A549 (cell line): ENCODE measurements at regions not wholly inside any gene's neighbourhood (a gene's known extent, or its start where the extent isn't known, plus 50 kb on each side); places are given as distances from the start of the nearest gene placed in this dataset.
A peak's percentile ranks its signal among the peaks of the same experiment; 100 is the strongest.

Source experiments
- ATAC-seq, 2 experiments: fragments of 200-7000 bp in 1 of 2; fragments of >200 bp in 1 of 2; cut with Nextera tagmentation in 1 of 2; cut with Tn5 transposase in 1 of 2; 3 replicates each; pipeline versions ENCODE4 v1.8.0 to v1.9.1; 2018 to 2020; ENCODE audit warnings: mild to moderate bottlenecking in 1 of 2, moderate library complexity in 1 of 2
- CTCF ChIA-PET: fragments of 300-600 bp; sonication (Branson Sonifier 250); formaldehyde crosslinking; extraction: SDS; loops from one replicate; lab custom pipeline; 2021; ENCODE audit warnings: antibody characterized with exemption, inconsistent platforms; lab: Yijun Ruan, JAX
- POLR2A ChIA-PET: fragments of 350-600 bp; formaldehyde crosslinking; extraction: SDS; loops from one replicate; lab custom pipeline; 2021; ENCODE audit warnings: antibody characterized with exemption, inconsistent platforms; lab: Yijun Ruan, JAX
- DNase-seq, 2 experiments: peaks; one replicate each; pipeline versions ENCODE4 v3.0.0 to v3.0.0-alpha.2; 2011 to 2016; ENCODE audit warnings: low read depth in 1 of 2, low spot score in 1 of 2
- FAIRE-seq: peaks from 2 replicates; lab custom pipeline; 2011; peaks lifted over from hg19 to GRCh38; lab: Jason Lieb, UNC
- H3K27ac ChIP-seq, 2 experiments: fragments of >200 bp; sonication (Bioruptor Twin); formaldehyde crosslinking; 3 replicates each; pipeline ENCODE4 v1.5.1; 2016 to 2017
- H3K4me1 ChIP-seq: fragments of >200 bp; sonication (Bioruptor Twin); formaldehyde crosslinking; 3 replicates; pipeline ENCODE4 v1.6.1; 2016
- H3K4me2 ChIP-seq: fragments of >200 bp; sonication (Bioruptor Twin); formaldehyde crosslinking; 3 replicates; pipeline ENCODE4 v1.6.1; 2016
- H3K4me3 ChIP-seq: fragments of >200 bp; sonication (Bioruptor Twin); formaldehyde crosslinking; 3 replicates; pipeline ENCODE4 v1.5.1; 2016
- H3K9me3 ChIP-seq: fragments of >200 bp; sonication (Bioruptor Twin); formaldehyde crosslinking; 3 replicates; pipeline ENCODE4 v1.6.1; 2016
- BHLHE40 ChIP-seq: IDR thresholded peaks from 2 replicates; pipeline ENCODE4 v1.6.1; 2012; ENCODE audit warnings: low read depth, low read length, inconsistent platforms
- CBX8 ChIP-seq: fragments of 200-600 bp; sonication (generic); IDR thresholded peaks from 2 replicates; pipeline ENCODE4 v1.6.1; 2016
- CEBPB ChIP-seq, 2 experiments: fragments of >200 bp in 1 of 2; sonication (Bioruptor Twin) in 1 of 2; formaldehyde crosslinking in 1 of 2; IDR thresholded peaks; 2 replicates each; pipeline ENCODE4 v1.6.1; 2012 to 2016
- CHD2 ChIP-seq: fragments of 150-350 bp; IDR thresholded peaks from 2 replicates; pipeline ENCODE4 v1.6.1; 2014; ENCODE audit warnings: low read length; ENCODE audit not compliant: partially characterized antibody
- EHF ChIP-seq: fragments of 250-450 bp; sonication (Bioruptor Pico); IDR thresholded peaks from 2 replicates; pipeline ENCODE4 v1.5.0; 2020; ENCODE audit warnings: mild to moderate bottlenecking
- EHMT2 ChIP-seq: fragments of 200-600 bp; sonication (generic); IDR thresholded peaks from 2 replicates; pipeline ENCODE4 v1.6.1; 2016; ENCODE audit warnings: antibody characterized with exemption, low read depth, mild to moderate bottlenecking, moderate library complexity
- FOSL2 ChIP-seq, 2 experiments: fragments of 450-650 bp in 1 of 2; fragments of >200 bp in 1 of 2; sonication (Bioruptor Twin) in 1 of 2; formaldehyde crosslinking; IDR thresholded peaks; 2 replicates each; pipeline versions ENCODE4 v1.5.0 to v1.6.1; 2016 to 2020; ENCODE audit warnings: mild to moderate bottlenecking in 1 of 2, moderate library complexity in 1 of 2
- HDAC2 ChIP-seq: fragments of 200-600 bp; sonication (generic); IDR thresholded peaks from 2 replicates; pipeline ENCODE4 v1.6.1; 2016
- HOXA7 ChIP-seq: fragments of 250-450 bp; sonication (Bioruptor Pico); IDR thresholded peaks from 2 replicates; pipeline ENCODE4 v1.5.0; 2020; ENCODE audit warnings: mild to moderate bottlenecking, moderate library complexity
- HOXB5 ChIP-seq: fragments of 250-450 bp; sonication (Bioruptor Pico); IDR thresholded peaks from 2 replicates; pipeline ENCODE4 v1.5.0; 2020; ENCODE audit warnings: mild to moderate bottlenecking, moderate library complexity
- JUN ChIP-seq, 2 experiments: fragments of >200 bp; sonication (Bioruptor Twin); formaldehyde crosslinking; IDR thresholded peaks; 2 replicates in 1 of 2; 3 replicates in 1 of 2; pipeline ENCODE4 v1.6.1; 2016 to 2017
- JUNB ChIP-seq: fragments of >200 bp; sonication (Bioruptor Twin); formaldehyde crosslinking; IDR thresholded peaks from 2 replicates; pipeline ENCODE4 v1.6.1; 2016
- MAFK ChIP-seq: fragments of 450-650 bp; IDR thresholded peaks from 2 replicates; pipeline ENCODE4 v1.6.1; 2014; ENCODE audit not compliant: partially characterized antibody
- NFE2L2 ChIP-seq: fragments of 150-350 bp; conservative IDR thresholded peaks from 2 replicates; pipeline ENCODE4 v1.6.1; 2014; ENCODE audit warnings: low read length
- NPAS2 ChIP-seq: fragments of 250-450 bp; sonication (Bioruptor Pico); IDR thresholded peaks from 2 replicates; pipeline ENCODE4 v1.8.0; 2022; ENCODE audit warnings: mild to moderate bottlenecking, moderate library complexity, borderline replicate concordance
- NR3C1 ChIP-seq: fragments of >200 bp; sonication (Bioruptor Twin); formaldehyde crosslinking; IDR thresholded peaks from 3 replicates; pipeline ENCODE4 v1.6.1; 2017
- POLR2AphosphoS2 ChIP-seq: conservative IDR thresholded peaks from 2 replicates; pipeline ENCODE4 v1.6.1; 2012; ENCODE audit warnings: low read length, improper control_type of control experiment, inconsistent platforms
- RAD21 ChIP-seq, 2 experiments: fragments of >200 bp in 1 of 2; sonication (Bioruptor Twin) in 1 of 2; formaldehyde crosslinking in 1 of 2; IDR thresholded peaks in 1 of 2; conservative IDR thresholded peaks in 1 of 2; 2 replicates in 1 of 2; 3 replicates in 1 of 2; pipeline ENCODE4 v1.6.1; 2012 to 2018; ENCODE audit warnings: inconsistent platforms in 1 of 2
- RNF2 ChIP-seq: fragments of 200-600 bp; sonication (generic); IDR thresholded peaks from 2 replicates; pipeline ENCODE4 v1.6.1; 2016; ENCODE audit warnings: low read depth, mild to moderate bottlenecking, antibody characterized with exemption, moderate library complexity, borderline replicate concordance
- SREBF2 ChIP-seq: fragments of 450-650 bp; IDR thresholded peaks from 2 replicates; pipeline ENCODE4 v1.6.1; 2014; ENCODE audit warnings: mild to moderate bottlenecking, moderate library complexity
- TP53 ChIP-seq: fragments of 250-450 bp; sonication (Bioruptor Pico); IDR thresholded peaks from 2 replicates; pipeline ENCODE4 v1.5.0; 2021; ENCODE audit warnings: mild to moderate bottlenecking, moderate library complexity
- ZC3H11A ChIP-seq: fragments of 450-650 bp; IDR thresholded peaks from 2 replicates; pipeline ENCODE4 v1.6.1; 2014; ENCODE audit warnings: antibody characterized with exemption, mild to moderate bottlenecking
- ZFP36 ChIP-seq: fragments of 450-650 bp; IDR thresholded peaks from 2 replicates; pipeline ENCODE4 v1.6.1; 2014; ENCODE audit warnings: borderline replicate concordance; ENCODE audit not compliant: partially characterized antibody
- ZNF302 ChIP-seq: fragments of 250-450 bp; sonication (Bioruptor Pico); IDR thresholded peaks from 2 replicates; pipeline ENCODE4 v1.9.0; 2021; ENCODE audit warnings: inconsistent platforms, mild to moderate bottlenecking, moderate library complexity
- ZSCAN20 ChIP-seq: fragments of 250-450 bp; sonication (Bioruptor Pico); IDR thresholded peaks from 2 replicates; pipeline ENCODE4 v1.8.0; 2022; ENCODE audit warnings: mild to moderate bottlenecking, moderate library complexity
- WGBS: methylation state at CpG from one replicate; pipeline ENCODE4 v1.1.6; 2017; ENCODE audit errors: missing lambda C conversion rate; 5-methylcytosine and 5-hydroxymethylcytosine counted together
- TF ChIP-seq, protein P1 (sequence below): IDR thresholded peaks from 2 replicates; pipeline ENCODE4 v1.6.1; 2012
- TF ChIP-seq, protein P2 (sequence below): fragments of >200 bp; sonication (Bioruptor Twin); formaldehyde crosslinking; IDR thresholded peaks from 2 replicates; pipeline ENCODE4 v1.6.1; 2016
- TF ChIP-seq, protein P3 (sequence below): fragments of >200 bp; sonication (Bioruptor Twin); formaldehyde crosslinking; IDR thresholded peaks from 3 replicates; pipeline ENCODE4 v1.6.1; 2016
- TF ChIP-seq, protein P4 (sequence below): IDR thresholded peaks from 2 replicates; pipeline ENCODE4 v1.6.1; 2012; ENCODE audit warnings: low read depth, borderline replicate concordance

DNA sequence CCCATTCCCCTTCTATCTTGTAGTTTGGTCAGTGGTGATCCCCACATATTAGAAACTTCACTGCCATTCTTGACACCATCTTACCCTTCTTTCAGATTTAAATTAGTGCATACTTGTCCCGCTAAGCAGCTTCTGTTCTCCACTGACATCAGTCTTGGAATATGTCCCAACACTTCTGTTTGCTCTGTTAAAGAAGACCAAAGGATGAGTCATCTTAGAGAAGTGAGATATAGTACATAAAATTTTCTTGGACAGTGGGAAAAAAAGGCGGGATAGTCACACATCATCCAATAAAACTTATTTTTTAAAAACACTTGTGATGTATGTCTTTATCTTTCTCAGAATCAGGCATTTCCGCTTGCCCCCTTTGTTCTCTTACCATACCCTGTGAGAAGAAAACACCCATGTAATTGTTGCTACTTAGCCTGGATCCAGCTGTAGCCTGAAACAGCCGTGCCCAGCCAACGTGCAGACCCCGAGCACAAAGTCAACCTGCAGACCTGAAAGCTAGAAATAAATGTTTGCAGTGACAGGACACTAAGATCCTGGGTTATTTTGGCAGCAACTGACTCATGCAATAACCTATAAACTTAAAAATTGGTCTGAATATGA lies 100.1 kb upstream of the PDE3A start:
- Histone ChIP-seq H3K4me3 (no peak overlapping the region), H3K9me3 (no peaks in the 10 kb centered on the region), H3K4me1 (peaks cover 25% of the 10 kb centered on the region; the same call in 1 of the 3 replicates), H3K4me2 (peak overlapping the region; percentile 20; the same call in 1 of the 3 replicates), H3K27ac (no peak overlapping the region)
- ChIA-PET CTCF (no interaction called here), POLR2A (no interaction called here)
- DNase-seq (peak in 1 of 2 experiments; percentile 55), FAIRE-seq (no peak), ATAC-seq (peak; percentile 50 to 53; a peak in 2 of 6 replicates)
- TF ChIP-seq ZNF302 (CRISPR knock-in tag) (no peak), FOSL2 (IDR thresholded peaks at IDR 0.05) (no peak), FOSL2 (CRISPR knock-in tag; IDR thresholded peaks at IDR 0.05) (peak; percentile 86)
- 78% methylated on average over 6 of the region's 6 CpGs for WGBS

DNA sequence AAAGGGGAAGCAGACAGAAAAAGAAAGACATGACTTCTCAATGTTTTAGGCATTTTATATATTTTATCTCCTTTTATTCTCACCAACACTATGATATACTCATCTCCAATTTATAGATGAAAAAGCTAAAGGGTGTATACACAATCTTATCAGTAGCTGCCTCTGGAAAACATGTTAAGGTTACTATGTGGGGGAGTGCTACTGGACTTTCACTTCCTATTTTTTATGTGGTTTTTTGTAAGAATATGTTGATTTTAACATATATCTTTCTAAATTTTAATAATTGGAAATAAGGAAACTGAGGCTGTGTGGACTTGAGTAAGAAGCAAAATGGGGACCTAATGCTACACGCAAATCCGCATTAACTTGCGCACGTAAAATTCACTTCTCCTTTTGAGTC lies 99.6 kb upstream of the PDE3A start:
- Histone ChIP-seq H3K27ac (no peak overlapping the region), H3K9me3 (no peaks in the 10 kb centered on the region), H3K4me1 (peaks cover 25% of the 10 kb centered on the region; the same call in 1 of the 3 replicates), H3K4me2 (no peak overlapping the region), H3K4me3 (no peak overlapping the region)
- no peak for TF ChIP-seq HDAC2
- TF ChIP-seq, protein P1, sequence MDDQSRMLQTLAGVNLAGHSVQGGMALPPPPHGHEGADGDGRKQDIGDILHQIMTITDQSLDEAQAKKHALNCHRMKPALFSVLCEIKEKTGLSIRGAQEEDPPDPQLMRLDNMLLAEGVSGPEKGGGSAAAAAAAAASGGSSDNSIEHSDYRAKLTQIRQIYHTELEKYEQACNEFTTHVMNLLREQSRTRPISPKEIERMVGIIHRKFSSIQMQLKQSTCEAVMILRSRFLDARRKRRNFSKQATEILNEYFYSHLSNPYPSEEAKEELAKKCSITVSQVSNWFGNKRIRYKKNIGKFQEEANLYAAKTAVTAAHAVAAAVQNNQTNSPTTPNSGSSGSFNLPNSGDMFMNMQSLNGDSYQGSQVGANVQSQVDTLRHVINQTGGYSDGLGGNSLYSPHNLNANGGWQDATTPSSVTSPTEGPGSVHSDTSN, result no peak
- TF ChIP-seq POLR2AphosphoS2, result no peak
- TF ChIP-seq JUN (IDR thresholded peaks at IDR 0.05), result no peak
- TF ChIP-seq NR3C1, result no peak
- no peak for TF ChIP-seq HOXB5 (CRISPR knock-in tag)
- no peak for TF ChIP-seq EHMT2
- TF ChIP-seq, protein P2, sequence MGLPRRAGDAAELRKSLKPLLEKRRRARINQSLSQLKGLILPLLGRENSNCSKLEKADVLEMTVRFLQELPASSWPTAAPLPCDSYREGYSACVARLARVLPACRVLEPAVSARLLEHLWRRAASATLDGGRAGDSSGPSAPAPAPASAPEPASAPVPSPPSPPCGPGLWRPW, result no peak
- TF ChIP-seq CHD2, result no peak
- TF ChIP-seq EHF (CRISPR knock-in tag), result no peak
- ChIA-PET POLR2A (no interaction called here), CTCF (no interaction called here)
- no peak for DNase-seq
- no peak for ATAC-seq
- 96% methylated on average over 4 of the region's 4 CpGs for WGBS
- no peak for FAIRE-seq

DNA sequence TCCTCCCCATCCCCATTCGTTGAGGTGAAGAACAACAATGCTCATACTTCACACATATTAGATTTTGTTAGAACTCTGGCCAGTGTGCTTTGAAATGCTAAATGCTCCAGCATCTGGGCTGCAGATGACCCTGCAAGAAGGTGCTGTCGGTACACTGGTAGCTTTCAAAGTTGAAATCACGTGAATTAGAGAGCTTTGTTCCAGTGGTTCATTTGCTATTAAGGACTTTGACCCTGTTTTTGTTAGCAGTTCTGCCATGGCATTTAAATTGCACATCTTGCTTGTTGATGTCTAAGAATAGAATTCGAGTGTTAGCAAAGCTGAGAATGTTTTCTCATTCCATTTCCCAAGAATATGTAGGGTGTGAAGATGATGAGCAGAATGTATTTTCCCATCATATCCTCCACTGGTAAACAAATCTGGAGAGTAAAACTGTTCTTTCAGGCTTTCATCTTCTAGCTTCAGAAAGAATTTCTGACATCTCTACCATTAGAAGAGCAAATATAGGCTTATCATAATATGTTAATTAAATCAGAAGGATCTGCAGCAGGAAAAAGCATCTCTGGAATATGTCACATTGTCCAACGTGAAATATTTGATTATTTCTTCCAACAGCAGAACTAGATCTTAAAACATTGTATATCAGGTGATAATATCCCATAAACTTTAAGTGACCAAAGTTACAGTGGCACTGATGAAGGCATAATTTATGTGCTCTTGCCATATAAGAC lies 98.8 kb upstream of the PDE3A start:
- ChIA-PET CTCF (no interaction called here), POLR2A (no interaction called here)
- peaks cover 25% of the 10 kb centered on the region; the same call in 1 of the 3 replicates for H3K4me1 ChIP-seq
- TF ChIP-seq NFE2L2 (no peak), RNF2 (no peak)
- TF ChIP-seq, protein P3, sequence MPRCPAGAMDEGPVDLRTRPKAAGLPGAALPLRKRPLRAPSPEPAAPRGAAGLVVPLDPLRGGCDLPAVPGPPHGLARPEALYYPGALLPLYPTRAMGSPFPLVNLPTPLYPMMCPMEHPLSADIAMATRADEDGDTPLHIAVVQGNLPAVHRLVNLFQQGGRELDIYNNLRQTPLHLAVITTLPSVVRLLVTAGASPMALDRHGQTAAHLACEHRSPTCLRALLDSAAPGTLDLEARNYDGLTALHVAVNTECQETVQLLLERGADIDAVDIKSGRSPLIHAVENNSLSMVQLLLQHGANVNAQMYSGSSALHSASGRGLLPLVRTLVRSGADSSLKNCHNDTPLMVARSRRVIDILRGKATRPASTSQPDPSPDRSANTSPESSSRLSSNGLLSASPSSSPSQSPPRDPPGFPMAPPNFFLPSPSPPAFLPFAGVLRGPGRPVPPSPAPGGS, result no peak
- peak in 1 of 2 experiments; percentile 10 for DNase-seq
- H3K4me2 ChIP-seq, result 0 out of 3 replicates have a peak overlapping the region, but pooled peaks have one; percentile 10
- H3K4me3 ChIP-seq, result no peak overlapping the region
- H3K9me3 ChIP-seq, result no peaks in the 10 kb centered on the region
- WGBS, result 41% methylated on average over 5 of the region's 5 CpGs
- ATAC-seq, result no peak
- no peak overlapping the region for H3K27ac ChIP-seq
- no peak for FAIRE-seq

DNA sequence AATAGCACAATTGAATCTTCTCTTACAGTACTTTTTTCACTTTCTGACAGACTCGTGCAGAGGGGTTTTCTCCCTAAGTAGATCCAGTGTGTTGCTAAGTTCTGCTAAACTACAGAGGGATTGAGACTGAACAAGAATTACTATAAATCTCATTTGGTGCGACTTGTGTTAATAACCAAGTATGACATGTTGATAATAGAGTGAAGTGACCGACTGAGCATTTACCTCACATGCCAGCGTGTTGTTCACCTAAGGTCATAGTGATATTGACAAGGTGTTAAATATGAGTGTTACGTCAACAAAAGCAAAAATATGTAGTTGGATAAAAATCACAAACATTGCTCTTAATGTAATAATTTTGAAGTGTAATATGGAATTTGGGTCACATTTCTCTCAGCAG lies 97.8 kb upstream of the PDE3A start:
- Histone ChIP-seq H3K4me3 (no peak overlapping the region), H3K9me3 (no peaks in the 10 kb centered on the region), H3K4me2 (no peak overlapping the region), H3K27ac (no peak overlapping the region), H3K4me1 (peaks cover 25% of the 10 kb centered on the region)
- 85% methylated on average over 5 of the region's 5 CpGs for WGBS
- FAIRE-seq, result peak; percentile 28
- TF ChIP-seq CBX8 (no peak), CEBPB (IDR thresholded peaks at IDR 0.05) (no peak), HOXA7 (CRISPR knock-in tag) (no peak), RAD21 (conservative IDR thresholded peaks at IDR 0.05 in 1 of 2, IDR thresholded peaks at IDR 0.05 in 1 of 2) (no peak), ZC3H11A (no peak), ZSCAN20 (CRISPR knock-in tag) (no peak), JUNB (no peak), EHMT2 (no peak), NPAS2 (no peak), BHLHE40 (no peak), SREBF2 (no peak), ZFP36 (no peak), MAFK (no peak), TP53 (CRISPR knock-in tag) (no peak)
- TF ChIP-seq, protein P4, sequence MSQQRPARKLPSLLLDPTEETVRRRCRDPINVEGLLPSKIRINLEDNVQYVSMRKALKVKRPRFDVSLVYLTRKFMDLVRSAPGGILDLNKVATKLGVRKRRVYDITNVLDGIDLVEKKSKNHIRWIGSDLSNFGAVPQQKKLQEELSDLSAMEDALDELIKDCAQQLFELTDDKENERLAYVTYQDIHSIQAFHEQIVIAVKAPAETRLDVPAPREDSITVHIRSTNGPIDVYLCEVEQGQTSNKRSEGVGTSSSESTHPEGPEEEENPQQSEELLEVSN, result no peak
- ChIA-PET POLR2A (no interaction called here), CTCF (no interaction called here)
- no peak for DNase-seq
- ATAC-seq, result no peak
